Epithelial cell of prostate (primary cell): ENCODE measurements at regions not wholly inside any gene's neighbourhood (a gene's known extent, or its start where the extent isn't known, plus 50 kb on each side); places are given as distances from the start of the nearest gene placed in this dataset.

ENCODE experiments used
- DNase-seq: peaks from one replicate; pipeline ENCODE4 v3.0.0-alpha.2; 2011; ENCODE audit warnings: low read depth, low spot score
- H3K27ac ChIP-seq: fragments of 450-650 bp; 2 replicates; pipeline ENCODE4 v1.5.1; 2017; ENCODE audit warnings: mild to moderate bottlenecking

- H3K27ac ChIP-seq = no peak overlapping the region
- no peak for DNase-seq
Measured at GRCh38 chr13:111963031-111963430, 103.9 kb upstream of the SOX1 start.

- H3K27ac ChIP-seq = no peak overlapping the region
- DNase-seq = no peak
Measured at GRCh38 chr13:111964411-111965035, 102.4 kb upstream of the SOX1 start.

- H3K27ac ChIP-seq = no peak overlapping the region
- DNase-seq = no peak
Measured at GRCh38 chr13:111965466-111966214, 101.3 kb upstream of the SOX1 start.

GRCh38 chr13:111966933-111967332 lies 100.0 kb upstream of the SOX1 start:
- DNase-seq = no peak
- H3K27ac ChIP-seq = no peak overlapping the region

- no peak overlapping the region for H3K27ac ChIP-seq
- DNase-seq = no peak
Measured at GRCh38 chr13:111967572-111968201, 99.3 kb upstream of the SOX1 start.

GRCh38 chr13:111968336-111969010 lies 98.5 kb upstream of the SOX1 start:
- DNase-seq = no peak
- H3K27ac ChIP-seq = no peak overlapping the region

GRCh38 chr13:111969551-111970135 lies 97.3 kb upstream of the SOX1 start:
- DNase-seq = no peak
- H3K27ac ChIP-seq = no peak overlapping the region

GRCh38 chr13:111970494-111971141 lies 96.3 kb upstream of the SOX1 start:
- H3K27ac ChIP-seq = no peak overlapping the region
- DNase-seq = no peak

- DNase-seq = no peak
- no peak overlapping the region for H3K27ac ChIP-seq
Measured at GRCh38 chr13:111971891-111972780, 94.8 kb upstream of the SOX1 start.

GRCh38 chr13:111973186-111973585 lies 93.8 kb upstream of the SOX1 start:
- DNase-seq = no peak
- H3K27ac ChIP-seq = no peak overlapping the region

- no peak overlapping the region for H3K27ac ChIP-seq
- DNase-seq = no peak
Measured at GRCh38 chr13:111973605-111974340, 93.2 kb upstream of the SOX1 start.

- no peak for DNase-seq
Measured at GRCh38 chr13:111974341-111974640, 92.7 kb upstream of the SOX1 start.

GRCh38 chr13:111975539-111976473 lies 91.1 kb upstream of the SOX1 start:
- DNase-seq = no peak
- no peak overlapping the region for H3K27ac ChIP-seq

More at GRCh38 chr13:111974341-111974640, 92.7 kb upstream of the SOX1 start:
- no peak overlapping the region for H3K27ac ChIP-seq

- H3K27ac ChIP-seq = no peak overlapping the region
- no peak for DNase-seq
Measured at GRCh38 chr13:111976474-111977178, 90.3 kb upstream of the SOX1 start.

- H3K27ac ChIP-seq = no peak overlapping the region
- DNase-seq = no peak
Measured at GRCh38 chr13:111977179-111977506, 89.8 kb upstream of the SOX1 start.

- DNase-seq = no peak
- H3K27ac ChIP-seq = no peak overlapping the region
Measured at GRCh38 chr13:111978546-111978945, 88.4 kb upstream of the SOX1 start.
